CD4-positive, alpha-beta T cell (primary cell): ENCODE measurements at regions not wholly inside any gene's neighbourhood (a gene's known extent, or its start where the extent isn't known, plus 50 kb on each side); places are given as distances from the start of the nearest gene placed in this dataset.

Source experiments
- ATAC-seq: fragments of 200-7000 bp; cut with Tn5 transposase; one replicate; pipeline ENCODE4 v1.10.0; 2022; ENCODE audit warnings: mild to moderate bottlenecking; ENCODE audit not compliant: poor library complexity
- CTCF ChIA-PET: fragments of 350-600 bp; sonication (Branson Sonifier 250); formaldehyde crosslinking; loops from one replicate; lab custom pipeline; 2021; ENCODE audit warnings: antibody characterized with exemption, inconsistent platforms; lab: Charles Lee
- POLR2A ChIA-PET: fragments of 350-600 bp; sonication (Branson Sonifier 250); formaldehyde crosslinking; loops from one replicate; lab custom pipeline; 2021; ENCODE audit warnings: antibody characterized with exemption, inconsistent platforms; lab: Charles Lee
- DNase-seq, 14 experiments: peaks; one replicate each; pipeline ENCODE4 v3.0.0-alpha.2; 2013 to 2020; ENCODE audit warnings: mixed read lengths in 2 of 14
- H3K27ac ChIP-seq, 2 donors: one replicate each; pipeline versions ENCODE4 v1.5.1 to v1.7.0; 2013; ENCODE audit warnings: low read length in 2 of 2, low read depth in 1 of 2, mild to moderate bottlenecking in 1 of 2
- H3K27me3 ChIP-seq, 2 experiments: 1 replicate in 1 of 2; 2 replicates in 1 of 2; pipeline versions ENCODE4 v1.6.1 to v1.7.0; 2013; ENCODE audit warnings: low read length in 2 of 2, control low read depth in 1 of 2, mild to moderate bottlenecking in 1 of 2, moderate library complexity in 1 of 2; ENCODE audit not compliant: insufficient read depth in 2 of 2, control insufficient read depth in 1 of 2
- H3K36me3 ChIP-seq: one replicate; pipeline ENCODE4 v1.6.1; 2013; ENCODE audit warnings: low read length, control low read depth; ENCODE audit not compliant: insufficient read depth
- H3K4me1 ChIP-seq: one replicate; pipeline ENCODE4 v1.6.1; 2013; ENCODE audit warnings: low read length, control low read depth; ENCODE audit not compliant: insufficient read depth
- H3K4me3 ChIP-seq: one replicate; pipeline ENCODE4 v1.5.1; 2013; ENCODE audit warnings: mild to moderate bottlenecking, low read length, moderate library complexity
- H3K9me3 ChIP-seq, 2 experiments: 1 replicate in 1 of 2; 2 replicates in 1 of 2; pipeline versions ENCODE4 v1.6.1 to v1.7.0; 2013; ENCODE audit warnings: low read length in 2 of 2, mild to moderate bottlenecking in 2 of 2, control low read depth in 1 of 2, moderate library complexity in 1 of 2; ENCODE audit not compliant: control insufficient read depth in 1 of 2, insufficient read depth in 1 of 2
- H3K27ac Mint-ChIP-seq: one replicate; pipeline ENCODE4 v1.8.0; 2020; ENCODE audit warnings: mixed read lengths
- H3K27me3 Mint-ChIP-seq: one replicate; pipeline ENCODE4 v1.8.0; 2021; ENCODE audit warnings: mixed read lengths
- H3K36me3 Mint-ChIP-seq: one replicate; pipeline ENCODE4 v1.8.0; 2021; ENCODE audit warnings: low read depth, mixed read lengths
- H3K4me1 Mint-ChIP-seq: one replicate; pipeline ENCODE4 v1.8.0; 2021; ENCODE audit warnings: low read depth, mixed read lengths
- H3K4me3 Mint-ChIP-seq: one replicate; pipeline ENCODE4 v1.8.0; 2020; ENCODE audit warnings: mild to moderate bottlenecking, mixed read lengths
- H3K9me3 Mint-ChIP-seq: one replicate; pipeline ENCODE4 v1.8.0; 2020; ENCODE audit warnings: mixed read lengths
- CTCF ChIP-seq: fragments of 200-600 bp; IDR thresholded peaks from one replicate; pipeline ENCODE4 v1.8.0; 2022; ENCODE audit warnings: antibody characterized with exemption, mild to moderate bottlenecking
- intact Hi-C, 2 experiments: fragments of 100-400 bp; cut with DNase I in 1 of 2; cut with micrococcal nuclease in 1 of 2; formaldehyde crosslinking; loops; one replicate each; pipeline versions ENCODE4 v1.15.1 to v1.9.0; 2023 to 2025; cut with DNase I, micrococcal nuclease

GRCh38 chr15:94596707-94597106, 365.3 kb downstream of the MCTP2 start:
- ATAC-seq (no peak), DNase-seq (no peak)
- ChIA-PET POLR2A (no interaction called here), CTCF (no interaction called here)
- intact Hi-C loops, result no loop called here
- H3K27ac Mint-ChIP-seq, result no peak overlapping the region
- Histone ChIP-seq H3K27ac (no peak overlapping the region), H3K36me3 (no peaks in the 10 kb centered on the region), H3K27me3 (peaks cover 0 to 19% of the 10 kb centered on the region in 2 experiments), H3K4me3 (no peak overlapping the region), H3K9me3 (no peaks in the 10 kb centered on the region), H3K4me1 (no peaks in the 10 kb centered on the region)
- peaks cover 84% of the 10 kb centered on the region for H3K27me3 Mint-ChIP-seq
- H3K9me3 Mint-ChIP-seq, result no peaks in the 10 kb centered on the region
- no peaks in the 10 kb centered on the region for H3K4me1 Mint-ChIP-seq
- no peaks in the 10 kb centered on the region for H3K36me3 Mint-ChIP-seq
- no peak overlapping the region for H3K4me3 Mint-ChIP-seq
- no peak for TF ChIP-seq CTCF

DNA sequence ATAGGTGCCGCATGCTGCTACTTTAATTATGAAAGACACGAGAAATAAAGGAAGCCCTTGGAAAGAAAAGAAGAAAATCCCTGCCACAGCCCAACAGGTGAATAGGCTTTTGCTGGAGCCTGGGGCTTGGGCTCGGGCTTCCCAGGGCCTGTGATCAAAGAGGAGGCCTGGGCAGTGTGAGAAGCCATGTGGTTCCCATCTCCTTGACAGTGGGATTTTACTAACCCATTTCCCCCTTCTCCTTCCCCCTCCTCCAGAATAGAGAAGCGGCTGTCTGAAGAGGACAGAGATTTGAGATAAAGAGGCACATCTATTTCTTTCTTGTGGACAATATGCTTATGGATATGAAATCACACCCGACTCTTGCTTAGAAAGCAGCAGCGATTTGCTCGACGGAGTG, 369.1 kb downstream of the MCTP2 start:
- ChIA-PET POLR2A (no interaction called here), CTCF (no interaction called here)
- intact Hi-C loops, result no loop called here
- H3K4me1 ChIP-seq, result no peaks in the 10 kb centered on the region
- no peaks in the 10 kb centered on the region for H3K9me3 Mint-ChIP-seq
- TF ChIP-seq CTCF, result no peak
- no peak overlapping the region for H3K4me3 Mint-ChIP-seq
- no peak for ATAC-seq
- no peaks in the 10 kb centered on the region for H3K4me1 Mint-ChIP-seq
- DNase-seq, result no peak
- H3K36me3 Mint-ChIP-seq, result no peaks in the 10 kb centered on the region
- no peak overlapping the region for H3K27ac Mint-ChIP-seq
- H3K9me3 ChIP-seq, result no peaks in the 10 kb centered on the region
- no peak overlapping the region for H3K4me3 ChIP-seq
- no peak overlapping the region for H3K27ac ChIP-seq
- peaks cover 0 to 10% of the 10 kb centered on the region in 2 experiments for H3K27me3 ChIP-seq
- peaks cover 68% of the 10 kb centered on the region for H3K27me3 Mint-ChIP-seq
- H3K36me3 ChIP-seq, result no peaks in the 10 kb centered on the region

GRCh38 chr15:94602754-94603470, 371.6 kb downstream of the MCTP2 start:
- Mint-ChIP-seq H3K9me3 (no peaks in the 10 kb centered on the region), H3K4me1 (peaks cover 13% of the 10 kb centered on the region), H3K27me3 (peaks cover 66% of the 10 kb centered on the region), H3K36me3 (no peaks in the 10 kb centered on the region), H3K27ac (no peak overlapping the region), H3K4me3 (no peak overlapping the region)
- no peaks in the 10 kb centered on the region for H3K9me3 ChIP-seq
- no peak overlapping the region for H3K27ac ChIP-seq
- H3K27me3 ChIP-seq, result peaks cover 0 to 9% of the 10 kb centered on the region in 2 experiments
- DNase-seq, result no peak
- no peaks in the 10 kb centered on the region for H3K36me3 ChIP-seq
- intact Hi-C loops, result no loop called here
- H3K4me3 ChIP-seq, result no peak overlapping the region
- no peak for TF ChIP-seq CTCF
- POLR2A ChIA-PET, result no interaction called here
- no peak for ATAC-seq
- CTCF ChIA-PET, result no interaction called here
- H3K4me1 ChIP-seq, result peaks cover 5% of the 10 kb centered on the region
